PC-9 (cell line): ENCODE measurements at regions not wholly inside any gene's neighbourhood (a gene's known extent, or its start where the extent isn't known, plus 50 kb on each side); places are given as distances from the start of the nearest gene placed in this dataset.

Source experiments
- CTCF ChIP-seq: fragments of 200-600 bp; sonication (generic); conservative IDR thresholded peaks from 2 replicates; pipeline ENCODE4 v1.6.1; 2017; ENCODE audit warnings: mixed run types, antibody characterized with exemption, mild to moderate bottlenecking, moderate library complexity
- EZH2 ChIP-seq: fragments of 200-600 bp; sonication (generic); IDR thresholded peaks from 2 replicates; pipeline ENCODE4 v1.8.0; 2017; ENCODE audit warnings: antibody characterized with exemption, low read depth

- no peak for TF ChIP-seq CTCF
- TF ChIP-seq EZH2: no peak
Measured at GRCh38 chr2:166676716-166677115, 182.7 kb upstream of the SCN7A start.
